Loucy (cell line): ENCODE measurements at regions not wholly inside any gene's neighbourhood (a gene's known extent, or its start where the extent isn't known, plus 50 kb on each side); places are given as distances from the start of the nearest gene placed in this dataset.

ENCODE experiments used
- EZH2phosphoT487 ChIP-seq: fragments of 200-600 bp; IDR thresholded peaks from 2 replicates; pipeline ENCODE4 v1.6.1; 2018; ENCODE audit warnings: antibody characterized with exemption, mild to moderate bottlenecking, moderate library complexity, borderline replicate concordance
- TF ChIP-seq, protein P1 (sequence below): fragments of 200-600 bp; sonication (generic); conservative IDR thresholded peaks from 2 replicates; pipeline ENCODE4 v1.5.1; 2014; ENCODE audit warnings: mild to moderate bottlenecking, antibody characterized with exemption, low read length

DNA sequence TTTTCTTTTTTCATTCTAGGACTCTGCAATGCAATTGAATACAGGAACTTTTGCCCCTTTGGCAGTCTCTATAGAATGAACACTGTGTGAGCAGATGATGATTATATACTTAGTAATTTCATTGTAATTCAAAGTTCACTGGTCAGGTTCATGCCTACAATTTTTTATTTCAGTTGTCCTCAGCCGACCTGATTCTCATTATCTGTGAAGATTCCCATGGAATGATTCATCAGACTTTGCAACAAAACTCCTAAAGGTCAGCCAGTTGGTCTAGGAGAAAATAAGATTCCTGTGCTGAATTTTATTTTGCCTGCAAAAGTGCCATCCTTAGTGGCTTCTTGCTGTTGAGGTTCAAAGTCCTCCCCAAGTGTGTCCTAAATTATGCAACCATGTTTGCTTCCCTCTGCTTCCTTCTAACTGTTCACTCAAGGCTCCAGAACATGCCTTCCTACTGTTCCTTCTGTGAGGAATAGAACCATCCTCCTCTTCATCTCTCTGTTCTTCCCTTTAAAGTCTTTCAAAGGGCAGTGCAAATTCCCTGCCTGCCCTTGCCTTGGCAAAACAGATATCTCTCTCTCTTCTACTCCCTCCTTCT is 194.2 kb upstream of the CNR1 start:
- TF ChIP-seq, protein P1, sequence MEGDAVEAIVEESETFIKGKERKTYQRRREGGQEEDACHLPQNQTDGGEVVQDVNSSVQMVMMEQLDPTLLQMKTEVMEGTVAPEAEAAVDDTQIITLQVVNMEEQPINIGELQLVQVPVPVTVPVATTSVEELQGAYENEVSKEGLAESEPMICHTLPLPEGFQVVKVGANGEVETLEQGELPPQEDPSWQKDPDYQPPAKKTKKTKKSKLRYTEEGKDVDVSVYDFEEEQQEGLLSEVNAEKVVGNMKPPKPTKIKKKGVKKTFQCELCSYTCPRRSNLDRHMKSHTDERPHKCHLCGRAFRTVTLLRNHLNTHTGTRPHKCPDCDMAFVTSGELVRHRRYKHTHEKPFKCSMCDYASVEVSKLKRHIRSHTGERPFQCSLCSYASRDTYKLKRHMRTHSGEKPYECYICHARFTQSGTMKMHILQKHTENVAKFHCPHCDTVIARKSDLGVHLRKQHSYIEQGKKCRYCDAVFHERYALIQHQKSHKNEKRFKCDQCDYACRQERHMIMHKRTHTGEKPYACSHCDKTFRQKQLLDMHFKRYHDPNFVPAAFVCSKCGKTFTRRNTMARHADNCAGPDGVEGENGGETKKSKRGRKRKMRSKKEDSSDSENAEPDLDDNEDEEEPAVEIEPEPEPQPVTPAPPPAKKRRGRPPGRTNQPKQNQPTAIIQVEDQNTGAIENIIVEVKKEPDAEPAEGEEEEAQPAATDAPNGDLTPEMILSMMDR, result no peak
- TF ChIP-seq EZH2phosphoT487, result no peak
